ENCODE measurements at regions not wholly inside any gene's neighbourhood (a gene's known extent, or its start where the extent isn't known, plus 50 kb on each side); places are given as distances from the start of the nearest gene placed in this dataset.

DNA sequence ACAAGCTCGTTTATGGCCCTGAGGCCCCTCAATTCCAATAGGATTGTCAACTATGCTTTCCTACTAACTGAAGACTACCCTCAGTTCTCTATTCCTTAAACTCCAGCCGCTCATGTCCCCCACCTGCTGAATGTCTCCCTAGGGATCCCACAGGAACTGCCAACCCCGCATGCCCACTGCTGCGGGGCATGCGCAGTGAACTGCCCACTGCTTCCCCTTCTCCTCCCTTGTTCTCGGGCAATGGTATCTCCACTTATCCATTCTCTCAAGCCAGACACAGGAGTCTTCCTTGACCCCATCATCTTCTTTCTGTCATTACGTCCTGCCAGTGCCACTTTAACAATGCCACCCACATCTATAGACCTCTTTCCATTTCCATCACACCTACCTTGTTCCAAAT, 90.0 kb downstream of the FGF18 start:
- no peak for DNase-seq (ENCODE audit: low read depth in 2 of 2)

DNA sequence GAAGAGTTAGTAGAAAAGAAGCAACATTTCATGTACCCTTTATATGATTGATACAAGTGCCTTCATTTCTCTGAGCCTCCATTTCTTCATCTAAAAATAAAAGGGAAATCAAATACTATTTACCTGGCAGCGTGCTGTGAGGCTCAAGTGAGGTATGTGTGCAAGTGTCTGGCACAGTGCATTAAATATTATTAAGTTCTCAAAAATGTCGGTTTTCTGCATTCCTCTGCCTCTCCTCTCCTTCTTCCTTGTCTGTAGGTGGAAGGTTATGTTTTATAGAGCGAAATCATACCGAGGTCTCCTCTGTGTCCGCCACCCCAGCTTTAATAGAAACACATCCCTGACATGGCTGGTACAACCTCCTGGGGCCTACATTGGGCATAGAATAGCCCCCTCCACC, 93.0 kb downstream of the FGF18 start:
- DNase-seq (ENCODE audit: low read depth in 2 of 2) = no peak

DNA sequence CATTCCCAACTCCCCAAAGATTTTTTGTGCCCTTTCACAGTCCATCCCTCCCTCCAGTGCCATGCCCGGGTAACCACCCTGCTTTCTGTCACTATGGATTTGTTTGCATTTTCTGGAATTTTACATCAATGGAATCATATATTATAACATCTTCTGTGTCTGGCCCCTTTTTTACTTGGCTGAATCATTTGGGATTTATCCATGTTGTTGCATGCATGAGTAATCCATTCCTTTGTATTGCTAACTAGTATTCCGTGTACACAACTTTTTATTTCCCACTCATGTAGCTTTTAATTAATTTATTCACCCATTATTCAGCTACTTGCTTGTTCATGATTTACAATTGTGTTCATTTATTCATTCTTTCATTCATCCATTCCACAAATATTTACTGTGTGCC, 94.1 kb downstream of the FGF18 start:
- no peak for DNase-seq (ENCODE audit: low read depth in 2 of 2)

DNA sequence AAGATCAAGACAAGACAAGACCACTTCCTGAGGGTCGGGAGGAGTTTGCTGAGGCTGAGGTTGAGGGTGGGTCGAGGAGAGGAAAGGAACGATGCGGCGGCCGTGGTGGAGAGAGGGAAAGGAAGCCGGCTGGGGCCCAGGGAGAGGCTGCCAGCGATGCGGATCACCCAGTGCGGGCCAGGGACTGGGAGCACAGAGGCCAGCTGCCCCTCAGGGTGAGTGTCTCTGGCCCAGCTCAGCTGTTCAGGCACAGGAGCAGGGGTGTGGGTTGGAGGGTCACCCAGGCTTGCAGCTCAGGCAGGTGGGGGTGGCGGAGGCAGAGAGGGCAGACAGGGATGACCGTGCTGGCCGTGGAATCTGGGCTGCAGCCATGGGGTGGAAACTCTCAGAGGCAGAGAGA, 99.5 kb downstream of the FGF18 start:
- DNase-seq (ENCODE audit: low read depth in 2 of 2) = no peak

DNA sequence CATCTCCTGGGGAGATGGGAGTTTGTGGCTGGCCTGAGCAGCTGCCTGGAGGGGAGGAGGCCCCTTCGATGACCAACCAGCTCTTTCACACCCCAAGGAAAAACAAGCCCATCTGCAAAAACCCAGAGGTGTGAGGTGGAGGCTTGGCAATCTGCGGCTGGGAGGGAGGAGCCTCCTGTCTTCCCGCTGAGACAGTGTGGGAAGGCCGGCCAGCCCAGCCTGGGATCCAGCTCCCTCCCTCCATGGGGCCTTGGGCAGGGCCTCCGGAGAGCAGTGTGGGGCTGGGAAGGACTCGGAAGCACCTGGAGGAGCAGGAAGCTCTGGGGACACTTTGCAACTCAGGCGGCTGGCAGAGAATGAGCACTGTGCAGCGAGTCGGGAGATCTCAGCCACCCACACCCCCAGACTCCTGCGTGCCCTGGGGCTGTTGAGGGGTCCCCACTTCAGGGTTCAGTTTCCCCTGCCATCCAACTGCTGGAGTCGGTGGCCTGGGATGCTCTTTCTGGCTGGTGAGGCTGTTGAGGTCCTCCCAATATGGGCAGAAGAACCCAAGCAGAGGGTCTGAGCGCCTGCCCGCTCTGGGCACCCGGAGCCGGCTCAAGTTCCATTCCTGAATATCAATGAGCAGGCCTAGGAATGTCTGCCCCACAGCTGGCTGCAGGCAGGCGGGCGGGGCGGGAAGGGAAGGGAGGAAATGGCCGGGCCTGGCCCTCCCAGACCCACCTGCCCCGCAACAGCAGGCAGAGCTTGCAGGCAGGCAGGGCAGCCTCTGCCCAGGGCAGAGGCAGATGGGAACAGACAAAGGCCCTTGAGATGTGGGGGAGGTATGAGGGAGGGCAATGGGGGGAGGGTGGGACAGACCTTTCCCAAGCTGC, 101.1 kb downstream of the FGF18 start:
- peak in 1 of 2 donors; percentile 8 for DNase-seq (ENCODE audit: low read depth in 2 of 2)

DNA sequence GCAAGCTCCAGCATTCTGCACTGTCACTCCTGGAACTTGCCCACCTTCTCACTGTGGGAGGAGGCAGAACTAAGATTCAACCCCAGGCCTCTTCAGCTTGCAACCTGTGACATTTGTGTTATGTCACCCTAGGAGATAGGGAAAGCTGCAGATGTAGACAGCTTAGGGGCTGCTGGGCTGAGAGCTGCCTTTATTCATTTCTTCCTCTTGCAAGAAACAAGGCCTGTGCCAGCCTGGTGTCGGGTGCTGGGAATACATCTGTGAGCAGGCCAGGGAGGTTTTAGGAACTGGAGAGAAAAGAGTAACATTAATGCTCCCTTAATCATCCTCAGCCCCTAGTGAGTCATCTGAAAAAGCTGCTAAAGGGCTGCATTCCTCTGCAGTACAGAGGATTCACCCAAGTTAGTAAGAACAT, 101.8 kb downstream of the FGF18 start:
- DNase-seq (ENCODE audit: low read depth in 2 of 2) = peak in 1 of 2 donors; percentile 24

DNA sequence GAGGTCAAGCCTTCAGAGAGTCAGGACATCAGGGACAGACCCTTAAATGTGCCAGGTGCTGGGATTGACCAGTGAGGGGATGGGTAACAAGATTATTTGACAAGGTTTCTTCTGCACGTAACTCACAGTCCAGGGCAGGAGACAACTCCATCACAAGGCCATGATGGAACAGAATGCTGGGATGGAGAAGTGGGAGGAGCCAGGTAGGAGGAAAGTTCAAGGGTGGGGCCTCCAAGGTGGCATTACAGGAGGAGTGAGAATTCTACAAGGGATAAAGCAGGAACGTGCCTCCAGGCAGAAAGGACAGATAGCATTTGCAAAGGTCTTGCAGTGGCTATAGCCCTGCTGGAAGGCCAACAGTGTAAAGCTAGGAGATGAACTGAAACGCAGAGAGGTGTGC, 102.2 kb downstream of the FGF18 start:
- no peak for DNase-seq (ENCODE audit: low read depth in 2 of 2)

DNA sequence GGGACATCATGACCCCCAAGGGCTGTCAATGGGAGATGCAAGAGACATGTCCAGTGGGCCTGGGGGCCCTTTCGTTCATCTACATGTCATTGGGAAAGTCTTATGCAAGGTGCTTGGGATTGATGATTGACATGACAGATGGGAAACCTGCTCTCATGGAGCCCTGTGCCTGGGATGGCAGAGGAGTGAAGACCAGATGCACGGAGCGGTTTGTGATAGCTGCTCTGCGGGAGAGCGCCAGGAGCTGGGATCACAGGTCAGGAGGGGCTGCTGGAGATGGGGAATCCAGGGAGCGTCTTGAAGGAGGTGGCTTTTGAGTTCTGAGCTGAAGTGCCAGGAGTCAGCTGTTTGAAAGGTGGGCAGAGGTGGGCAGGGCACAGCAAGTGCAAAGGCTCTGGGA, 104.3 kb downstream of the FGF18 start:
- DNase-seq (ENCODE audit: low read depth in 2 of 2) = no peak

DNA sequence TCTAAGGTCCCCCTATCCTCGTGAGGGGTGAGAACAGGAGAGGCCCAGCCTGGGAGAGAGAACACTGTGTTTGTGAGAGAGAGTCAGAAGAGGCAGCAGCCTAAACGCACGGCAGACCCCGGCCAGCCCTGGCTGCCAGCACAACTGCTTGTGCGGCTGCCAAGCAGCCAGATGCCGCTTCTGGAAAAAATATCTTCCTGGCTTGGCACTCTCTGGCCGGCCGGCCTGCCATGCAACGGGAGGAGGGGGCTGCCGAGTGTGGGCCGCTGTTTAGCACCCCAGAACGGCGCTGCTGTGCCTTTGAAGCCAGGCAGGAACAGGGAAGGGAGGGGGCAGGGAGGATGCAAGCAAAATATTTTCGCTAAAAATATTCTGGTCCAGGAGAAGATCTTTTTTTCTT, 105.0 kb downstream of the FGF18 start:
- DNase-seq (ENCODE audit: low read depth in 2 of 2) = no peak

DNA sequence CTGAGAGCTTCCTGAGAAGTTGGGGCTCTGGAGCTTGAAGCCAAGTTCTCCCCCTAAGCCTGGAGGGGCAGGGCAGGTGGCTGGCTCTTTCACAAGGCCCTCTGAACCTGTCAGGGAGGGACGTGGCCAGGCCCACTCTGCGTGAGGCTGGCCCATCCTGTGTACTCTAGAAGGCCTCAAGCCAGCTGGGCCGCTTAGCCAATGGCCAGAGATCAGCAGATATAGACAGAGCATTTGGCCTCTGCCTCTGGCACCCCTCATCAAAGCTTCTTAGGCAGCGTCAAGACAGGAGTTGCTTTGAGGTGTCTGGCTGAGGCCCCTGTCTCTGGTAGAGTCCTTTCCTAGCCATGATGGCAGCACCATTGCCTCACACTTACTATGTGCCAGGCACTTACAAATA, 105.6 kb downstream of the FGF18 start:
- no peak for DNase-seq (ENCODE audit: low read depth in 2 of 2)

DNA sequence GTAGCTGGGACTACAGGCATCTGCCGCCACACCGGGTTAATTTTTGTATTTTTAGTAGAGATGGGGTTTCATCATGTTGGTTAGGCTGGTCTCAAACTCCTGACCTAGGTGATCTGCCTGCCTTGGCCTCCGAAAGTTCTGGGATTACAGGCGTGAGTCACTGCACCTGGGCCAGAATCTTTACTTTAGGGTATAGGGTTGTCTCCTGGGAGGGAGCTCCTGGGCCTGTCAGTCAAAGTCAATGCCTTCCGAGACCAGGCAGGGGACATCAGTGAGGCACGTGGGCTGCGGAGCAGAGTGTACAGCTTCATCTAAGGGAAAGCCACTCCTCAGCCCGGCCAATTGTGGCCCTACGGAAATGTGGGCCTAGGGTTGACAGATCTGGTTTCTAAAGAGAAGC, 108.6 kb downstream of the FGF18 start:
- no peak for DNase-seq (ENCODE audit: low read depth in 2 of 2)

DNA sequence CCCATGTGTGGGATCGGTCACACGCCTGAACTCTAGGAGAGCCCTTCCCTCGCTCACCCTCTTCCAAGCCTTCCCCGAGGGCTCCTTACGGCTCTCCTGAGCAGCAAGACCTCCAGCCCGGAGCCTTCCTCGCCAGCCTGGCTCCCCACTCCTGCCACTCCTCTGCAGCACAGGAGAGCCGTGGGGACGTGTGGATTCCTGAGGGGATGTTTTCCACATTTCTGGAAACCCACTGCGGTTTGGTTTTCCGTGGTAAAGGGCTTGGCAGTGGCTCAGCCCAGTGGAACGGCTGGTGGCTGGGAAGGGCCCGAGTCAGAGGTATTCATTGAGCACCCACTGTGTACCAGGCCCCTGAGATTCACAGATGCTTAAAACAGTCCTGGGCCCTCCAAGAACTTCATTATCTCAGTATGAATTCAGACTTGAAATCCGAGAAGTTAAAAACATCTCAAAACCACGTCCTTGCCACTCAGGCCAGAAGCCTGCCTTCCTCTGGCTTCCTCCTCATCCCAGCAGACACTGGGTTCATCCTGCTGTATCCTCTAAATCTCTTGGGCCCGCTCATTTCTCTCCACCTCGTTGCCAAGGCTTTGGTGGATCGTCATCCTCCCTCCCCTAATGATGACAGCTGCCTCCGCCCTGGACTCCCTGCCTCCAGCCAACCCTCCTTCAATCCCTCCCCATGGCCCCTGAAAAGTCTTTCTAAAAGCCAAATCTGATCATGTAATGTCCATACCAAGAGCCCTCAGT, 109.6 kb downstream of the FGF18 start:
- no peak for DNase-seq (ENCODE audit: low read depth in 2 of 2)

DNA sequence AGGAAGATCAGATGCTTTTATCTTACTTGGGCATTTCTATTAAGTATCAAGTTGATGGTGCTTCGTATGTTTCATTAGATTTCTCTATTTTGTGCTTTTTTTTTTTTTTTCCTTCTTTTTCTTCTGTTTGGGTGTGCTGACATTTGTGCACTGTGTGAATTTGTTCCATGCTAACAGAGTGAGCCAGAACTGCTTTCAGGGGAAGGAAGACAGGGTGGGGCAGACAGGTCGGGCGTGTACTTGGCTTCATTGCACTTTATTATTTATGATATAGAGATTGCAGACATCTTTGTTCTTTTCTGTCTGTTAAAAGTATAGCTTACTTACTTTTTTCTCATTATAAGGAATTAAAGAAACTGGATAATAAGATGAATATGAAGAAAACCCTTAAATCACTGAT, 112.2 kb downstream of the FGF18 start:
- no peak for DNase-seq (ENCODE audit: low read depth in 2 of 2)

DNA sequence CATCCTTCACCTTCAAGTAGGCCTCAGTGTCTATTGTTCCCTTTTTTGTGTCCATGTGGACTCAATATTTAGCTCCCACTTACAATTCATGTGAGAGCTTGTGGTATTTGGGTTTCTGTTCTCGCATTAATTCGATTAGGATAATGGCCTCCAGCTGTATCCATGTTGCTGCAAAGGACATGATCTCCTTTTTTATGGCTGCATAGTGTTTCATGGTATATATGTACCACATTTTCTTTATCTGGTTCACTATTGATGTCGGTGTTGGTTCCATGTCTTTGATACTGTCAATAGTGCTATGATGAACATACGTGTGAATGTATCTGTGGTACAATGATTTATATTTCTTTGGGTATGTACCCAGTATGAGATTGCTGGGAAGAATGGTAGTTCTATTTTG, 113.7 kb downstream of the FGF18 start:
- no peak for DNase-seq (ENCODE audit: low read depth in 2 of 2)

DNA sequence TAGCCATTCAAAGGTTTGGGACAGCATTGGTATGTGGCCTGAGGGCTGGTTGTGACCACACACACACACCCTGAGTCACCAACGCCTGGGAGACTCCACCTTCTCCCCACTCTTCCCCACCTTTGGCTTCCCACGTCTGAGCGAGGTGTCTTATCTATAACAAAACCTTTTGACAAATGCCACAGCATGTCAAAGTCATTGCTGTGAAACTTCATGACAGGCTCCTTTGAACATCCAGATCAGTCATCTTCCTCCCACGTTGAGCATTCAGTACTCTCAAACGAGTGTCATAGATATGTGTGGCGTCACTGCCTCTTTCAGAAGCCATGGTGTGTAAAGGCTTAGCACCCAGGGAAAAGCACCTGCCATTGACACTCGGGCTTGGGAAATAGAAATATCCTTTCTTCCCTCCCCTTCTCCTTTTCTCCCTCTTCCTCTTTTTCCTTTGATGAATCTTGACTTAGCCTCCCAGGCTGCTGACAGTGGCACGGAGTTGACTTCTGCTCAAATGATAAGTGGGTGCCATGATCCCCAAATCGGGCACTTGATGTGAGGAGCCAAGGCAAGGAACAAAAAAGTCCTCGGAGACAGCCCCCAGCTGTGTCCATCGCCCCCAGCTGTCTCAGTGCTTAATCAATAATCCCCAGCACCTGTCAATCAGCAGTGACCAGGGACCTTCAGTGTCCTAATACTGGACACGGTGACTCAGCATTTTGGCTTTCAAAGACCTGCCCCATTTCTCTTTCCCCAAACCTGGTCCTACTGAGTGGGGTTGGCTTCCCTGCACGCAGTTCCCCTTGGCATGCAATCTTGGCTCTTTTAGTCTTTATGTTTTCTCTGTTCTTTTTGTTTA, 114.8 kb downstream of the FGF18 start:
- no peak for DNase-seq (ENCODE audit: low read depth in 2 of 2)

DNA sequence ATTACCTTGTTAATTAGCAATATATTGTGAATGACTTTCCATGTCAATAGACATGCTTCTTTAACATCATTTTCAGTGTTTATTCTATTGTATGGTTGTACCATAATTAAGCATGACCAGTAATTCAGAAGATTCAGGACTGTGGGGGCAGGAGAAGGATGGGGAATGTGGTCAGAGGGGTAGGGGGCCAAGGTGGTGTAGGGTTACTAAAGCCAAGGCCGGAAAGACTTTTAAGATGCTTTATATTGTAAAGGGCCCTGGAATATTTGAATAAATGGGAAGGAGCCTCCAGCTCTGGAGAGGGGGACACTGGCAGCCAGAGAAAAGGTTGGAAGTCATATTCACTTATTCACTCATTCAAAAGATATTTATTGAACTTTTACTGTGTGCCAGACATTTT, 115.7 kb downstream of the FGF18 start:
- DNase-seq (ENCODE audit: low read depth in 2 of 2) = no peak

DNA sequence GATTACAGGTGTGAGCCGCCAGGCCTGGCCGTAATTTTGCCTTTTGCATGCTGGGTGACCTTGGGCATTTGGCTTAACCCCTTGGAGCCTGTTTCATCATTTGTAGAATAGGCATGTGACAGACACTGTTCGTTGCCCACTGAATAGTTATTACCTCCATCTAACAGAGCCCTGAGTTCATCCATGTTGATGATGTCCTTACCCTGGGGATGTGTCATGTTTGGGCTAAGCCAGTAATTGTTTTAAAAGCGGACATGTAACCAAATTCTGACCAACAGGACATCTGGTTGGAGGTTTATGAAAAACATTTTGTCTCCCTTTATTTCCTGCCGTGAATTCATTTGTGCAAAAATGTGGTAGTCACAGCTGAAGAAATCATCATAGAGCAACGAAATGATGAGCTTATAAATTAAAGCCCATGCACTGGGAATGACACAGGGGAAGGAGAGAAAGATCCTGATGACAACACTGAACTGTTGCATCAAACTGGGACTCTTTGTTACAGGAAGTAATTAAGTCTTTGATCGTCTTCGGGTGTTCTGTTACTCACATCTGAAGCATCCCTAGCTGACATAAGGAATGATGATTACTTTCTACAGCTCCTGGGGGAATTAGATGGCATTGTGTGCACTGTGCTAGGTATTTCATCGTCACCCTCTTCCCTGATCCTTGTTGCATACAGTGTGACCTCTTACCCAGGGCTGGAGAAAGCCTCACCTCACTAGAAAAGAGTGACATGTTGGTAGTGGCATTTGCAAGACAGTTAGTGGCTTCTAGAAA, 117.8 kb downstream of the FGF18 start:
- DNase-seq (ENCODE audit: low read depth in 2 of 2) = no peak

DNA sequence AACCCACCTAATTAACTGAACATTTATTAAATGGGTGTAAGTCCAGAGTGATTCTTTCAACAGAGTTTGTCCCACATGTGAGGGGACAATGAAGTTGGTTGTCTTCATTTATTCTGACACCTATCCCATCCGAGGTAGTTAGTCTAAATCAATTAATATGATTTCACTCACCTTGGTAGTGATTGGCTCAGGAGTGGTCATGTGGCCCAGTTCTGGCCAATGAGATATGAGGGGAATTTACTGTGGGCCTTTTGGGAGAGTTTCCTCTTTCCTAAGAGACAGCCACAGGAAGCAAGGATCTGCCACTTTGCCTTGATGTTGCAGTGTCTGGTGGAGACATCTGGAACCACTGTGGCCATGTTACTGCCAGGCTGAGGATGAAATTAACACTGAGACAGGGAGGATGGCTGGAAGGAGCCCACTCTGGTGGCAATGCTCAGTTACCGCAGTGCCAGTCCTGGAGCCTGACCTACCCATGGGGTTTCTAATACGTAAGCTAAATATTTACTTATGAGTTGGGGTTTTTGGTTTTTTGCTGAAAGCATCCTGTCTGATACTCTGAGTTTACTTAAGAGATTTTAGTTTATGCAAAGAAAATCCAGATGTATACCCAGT, 118.6 kb downstream of the FGF18 start:
- no peak for DNase-seq (ENCODE audit: low read depth in 2 of 2)

DNA sequence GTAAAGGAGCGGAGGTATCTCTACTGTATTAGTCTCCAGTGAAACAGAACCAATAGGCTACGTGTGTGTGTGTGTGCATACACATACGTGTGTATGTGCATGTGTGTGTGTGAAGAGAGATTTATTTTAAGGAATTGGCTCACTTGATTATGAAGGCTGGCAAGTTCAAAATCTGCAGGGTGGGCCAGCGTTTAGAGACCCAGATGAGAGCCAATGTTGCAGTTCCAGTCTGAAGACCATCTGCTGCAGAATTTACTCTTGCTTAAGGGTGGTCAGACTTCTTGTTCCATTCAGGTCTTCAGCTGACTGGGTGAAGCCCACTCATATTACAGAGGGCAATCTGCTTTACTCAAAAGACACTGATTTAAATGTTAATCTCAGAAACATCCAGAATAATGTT, 119.2 kb downstream of the FGF18 start:
- DNase-seq (ENCODE audit: low read depth in 2 of 2) = no peak

DNA sequence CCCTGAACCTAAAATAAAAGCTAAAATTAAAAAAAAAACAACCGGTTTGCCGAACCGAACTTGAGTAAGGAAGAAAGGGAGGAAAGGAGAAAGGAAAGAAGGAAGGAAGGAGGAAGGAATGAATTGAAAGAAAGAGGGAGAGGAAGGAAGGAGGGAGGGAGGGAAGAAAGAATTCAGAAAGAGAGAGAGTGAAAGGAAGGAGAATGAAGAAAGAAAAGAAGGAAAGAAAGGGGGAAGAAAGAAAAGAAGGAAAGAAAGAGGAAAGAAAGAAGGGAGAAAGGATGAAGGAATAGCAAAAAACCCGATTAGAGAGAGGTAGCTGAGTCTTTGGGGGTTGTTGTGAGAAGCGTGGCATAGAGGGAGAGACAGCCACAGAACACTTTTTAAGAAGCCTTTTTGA, 121.4 kb downstream of the FGF18 start:
- DNase-seq (ENCODE audit: low read depth in 2 of 2) = no peak

DNA sequence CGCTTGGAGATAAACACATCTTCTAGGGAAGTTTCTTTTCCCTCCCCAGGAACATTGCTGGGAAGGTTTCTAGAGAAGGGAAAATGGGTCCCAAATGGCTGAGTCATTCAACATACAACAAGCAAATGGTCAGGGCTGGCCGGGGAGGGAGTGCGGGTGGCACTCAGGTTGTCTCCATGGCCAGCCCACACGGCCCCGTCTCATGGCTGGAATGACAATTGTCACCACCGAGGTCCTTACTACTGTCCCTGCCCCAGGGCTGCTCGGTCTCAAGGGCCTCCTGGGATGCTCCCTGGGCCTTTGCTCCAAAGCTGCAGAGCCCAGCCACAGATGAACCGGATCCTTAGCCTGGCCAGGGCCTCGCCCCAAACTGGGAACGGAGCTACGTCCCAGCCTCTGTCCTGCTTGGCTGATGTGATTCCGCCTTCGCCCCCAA, 121.9 kb downstream of the FGF18 start:
- DNase-seq (ENCODE audit: low read depth in 2 of 2) = no peak
